GM12875 (cell line): ENCODE measurements at regions not wholly inside any gene's neighbourhood (a gene's known extent, or its start where the extent isn't known, plus 50 kb on each side); places are given as distances from the start of the nearest gene placed in this dataset.
"Not testable (repeated sequence)": the region's sequence is repeated elsewhere in the genome, so short reads cannot be mapped to it uniquely, and the experiment has no call there.

Experiments
- H3K4me3 ChIP-seq: one replicate; pipeline ENCODE4 v1.5.1; 2011; ENCODE audit warnings: low read depth, low read length, control low read depth
- CTCF ChIP-seq: IDR thresholded peaks from 2 replicates; pipeline ENCODE4 v1.5.1; 2011; ENCODE audit warnings: low read depth, mild to moderate bottlenecking, control low read depth, inconsistent platforms, low read length, moderate library complexity, borderline replicate concordance; ENCODE audit not compliant: insufficient read depth

- TF ChIP-seq CTCF = no peak
- H3K4me3 ChIP-seq = no peak overlapping the region
These were observed 55.2 kb upstream of the SLIT2 start for GRCh38 chr4:20196476-20196875.

GRCh38 chr4:20195071-20195885, 56.4 kb upstream of the SLIT2 start:
- TF ChIP-seq CTCF = no peak
- H3K4me3 ChIP-seq = no peak overlapping the region

- TF ChIP-seq CTCF = no peak
These were observed 57.3 kb upstream of the SLIT2 start for GRCh38 chr4:20194123-20195013.

GRCh38 chr4:20193141-20193936, 58.4 kb upstream of the SLIT2 start:
- no peak for TF ChIP-seq CTCF
- no peak overlapping the region for H3K4me3 ChIP-seq

More at GRCh38 chr4:20194123-20195013, 57.3 kb upstream of the SLIT2 start:
- no peak overlapping the region for H3K4me3 ChIP-seq

GRCh38 chr4:20192736-20193135, 59.0 kb upstream of the SLIT2 start:
- no peak for TF ChIP-seq CTCF
- no peak overlapping the region for H3K4me3 ChIP-seq

GRCh38 chr4:20185103-20185502, 66.6 kb upstream of the SLIT2 start:
- no peak for TF ChIP-seq CTCF
- no peak overlapping the region for H3K4me3 ChIP-seq

GRCh38 chr4:20183131-20183530, 68.6 kb upstream of the SLIT2 start:
- H3K4me3 ChIP-seq = not testable (repeated sequence)
